RCC 7860 (cell line): ENCODE measurements at regions not wholly inside any gene's neighbourhood (a gene's known extent, or its start where the extent isn't known, plus 50 kb on each side); places are given as distances from the start of the nearest gene placed in this dataset.

Source experiments
- DNase-seq: peaks from one replicate; pipeline ENCODE4 v3.0.0-alpha.2; 2015; ENCODE audit warnings: low spot score
- FAIRE-seq: peaks from 2 replicates; lab custom pipeline; 2012; peaks lifted over from hg19 to GRCh38; lab: Jason Lieb, UNC

DNA sequence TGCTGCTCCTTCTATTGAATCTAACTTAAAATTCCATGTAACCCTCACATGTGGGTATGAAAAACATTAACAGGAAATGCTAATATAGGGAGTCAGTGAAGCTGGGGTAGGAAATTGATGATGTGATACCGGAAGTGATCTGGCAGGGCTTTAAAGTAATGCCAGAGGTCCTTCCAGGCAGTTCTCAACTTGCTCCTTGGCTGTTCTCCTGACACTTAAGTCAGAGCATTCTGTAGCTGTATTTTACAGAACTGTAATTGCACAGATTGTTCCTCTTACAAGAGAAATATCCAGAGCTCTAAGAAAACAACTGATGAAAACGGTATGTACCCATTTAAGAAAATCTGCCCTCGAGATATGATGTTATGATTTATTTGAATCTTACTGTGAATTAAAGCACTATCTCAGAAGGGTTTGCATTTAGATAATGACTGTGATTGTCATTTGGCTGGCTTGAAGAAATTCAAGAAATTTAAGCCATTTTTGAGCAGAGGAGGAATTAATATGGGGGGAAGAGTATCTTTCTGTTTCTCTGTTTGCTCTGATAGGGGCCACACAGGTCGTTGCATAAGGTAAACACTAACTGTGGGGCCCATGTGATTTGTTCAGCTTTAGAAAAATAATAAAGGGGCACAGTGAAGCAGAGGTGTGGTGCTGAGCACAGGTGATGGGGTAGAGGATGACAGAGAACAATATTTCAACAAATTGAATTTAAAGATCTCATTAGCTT lies 88.4 kb downstream of the BBS10 start:
- FAIRE-seq = peak; percentile 26

DNA sequence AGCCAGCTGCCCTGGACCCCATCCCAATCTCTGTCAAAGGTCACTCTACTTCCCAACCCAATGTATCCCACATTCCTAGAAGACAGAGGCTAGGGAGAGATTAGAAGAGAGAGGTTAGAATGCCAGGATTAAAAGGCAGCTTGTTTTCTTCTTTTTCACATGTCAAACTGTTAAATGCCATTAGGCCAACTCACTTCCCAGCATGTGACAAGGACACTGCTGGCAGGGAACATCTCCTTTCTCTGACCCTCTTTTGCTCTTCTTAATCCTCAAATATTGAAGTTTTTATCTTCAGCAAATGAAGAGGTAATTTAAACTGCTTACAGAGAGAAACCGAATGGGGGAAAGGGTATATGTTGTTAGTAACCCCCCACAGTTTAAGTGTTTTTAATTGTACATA lies 89.1 kb downstream of the BBS10 start:
- DNase-seq = no peak
- FAIRE-seq = no peak

More for the DNA sequence above, 88.4 kb downstream of the BBS10 start:
- DNase-seq = peak; percentile 29

DNA sequence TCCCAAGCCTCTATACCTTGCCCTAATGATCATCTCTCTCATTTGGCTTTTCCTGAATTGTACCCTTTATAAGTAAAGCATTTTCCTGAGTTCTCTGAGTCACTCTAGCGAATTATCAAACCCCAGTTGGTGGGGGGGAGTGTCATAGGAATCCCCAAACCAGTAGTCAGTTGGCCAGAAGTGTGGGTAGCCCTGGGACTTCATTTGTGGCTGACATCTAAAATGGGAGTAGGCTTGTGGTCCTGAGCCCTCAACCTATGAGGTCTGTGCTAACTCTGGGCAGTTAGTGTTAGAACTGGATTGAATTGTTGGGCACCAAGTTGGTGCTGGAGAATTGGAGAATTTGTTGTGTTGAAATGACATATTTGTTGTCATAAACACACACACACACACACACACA lies 91.3 kb downstream of the BBS10 start:
- FAIRE-seq (no peak), DNase-seq (no peak)

DNA sequence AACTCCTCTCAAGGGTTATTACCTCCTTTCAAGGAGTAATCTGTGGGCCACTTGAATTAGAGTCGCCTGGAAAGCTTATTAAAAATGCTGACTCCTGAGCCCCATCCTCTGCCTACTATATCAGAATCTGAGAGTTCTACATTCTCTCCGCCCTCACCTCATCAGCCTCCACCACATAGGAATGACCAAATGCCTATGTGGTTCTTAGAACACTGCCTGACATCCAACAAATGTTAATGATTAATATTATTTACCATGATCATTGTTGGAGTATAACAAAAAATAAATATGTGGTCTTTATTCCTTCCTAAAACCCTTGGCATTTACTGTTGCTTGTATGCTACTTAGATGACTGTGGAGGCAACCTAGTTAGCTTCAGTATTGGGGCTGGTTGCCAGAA lies 91.9 kb downstream of the BBS10 start:
- DNase-seq = no peak
- FAIRE-seq = no peak

DNA sequence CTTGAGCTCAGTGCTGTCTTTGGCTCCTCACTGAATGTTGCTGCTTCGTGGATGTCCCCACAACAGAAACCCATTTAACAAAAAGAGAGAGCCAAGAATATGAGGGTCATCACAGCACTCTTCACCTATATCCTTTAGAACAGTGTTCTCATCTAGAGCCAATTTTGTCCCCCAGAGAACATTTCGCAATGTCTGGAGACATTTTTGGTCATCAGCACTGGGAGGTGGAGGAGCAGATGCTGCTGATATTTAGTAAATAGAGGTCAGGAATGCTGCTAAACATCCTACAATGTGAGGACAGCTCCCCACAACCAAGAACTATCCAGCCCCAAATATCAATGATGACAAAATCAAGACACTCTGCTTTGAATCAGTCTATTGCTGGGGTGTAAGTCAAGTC lies 92.5 kb downstream of the BBS10 start:
- no peak for FAIRE-seq
- DNase-seq = no peak

DNA sequence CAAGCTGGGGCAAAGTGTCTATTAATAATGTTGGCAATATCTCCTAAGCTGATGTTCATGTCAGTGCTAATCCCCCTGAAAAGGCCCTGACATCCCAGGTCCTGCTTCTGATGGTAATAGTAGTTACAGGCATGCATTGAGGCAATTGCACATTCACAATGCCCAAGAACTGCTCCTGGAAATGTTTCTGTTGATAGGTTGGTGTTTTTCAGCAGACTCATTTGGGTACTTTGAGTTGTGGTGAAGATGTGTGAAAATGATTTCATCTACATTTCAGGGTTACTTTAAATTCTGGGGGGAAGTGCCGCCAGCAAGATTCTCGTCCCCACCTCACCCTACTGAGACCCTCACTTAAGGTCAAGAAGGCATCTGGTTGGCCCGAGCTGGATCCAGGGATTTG lies 92.9 kb downstream of the BBS10 start:
- FAIRE-seq = no peak
- no peak for DNase-seq

DNA sequence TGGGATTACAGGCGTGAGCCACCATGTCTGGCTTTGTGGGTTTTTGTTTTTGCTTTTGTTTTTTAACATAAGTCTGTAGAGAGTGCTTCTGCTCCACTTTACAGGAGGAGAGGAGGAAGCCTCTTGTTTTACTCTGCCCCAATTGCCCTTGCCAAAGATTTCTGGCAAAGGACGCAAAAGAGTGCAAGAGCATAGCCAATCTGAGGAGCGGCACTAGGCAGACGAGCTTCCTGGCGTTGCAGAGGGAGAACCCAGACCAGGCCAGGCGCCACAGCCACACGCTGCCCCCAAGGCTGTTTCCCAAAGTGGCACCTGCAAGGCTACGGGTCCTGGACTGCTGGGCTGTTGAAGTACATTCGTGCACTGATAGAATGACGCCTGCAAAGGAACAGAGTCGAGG lies 96.2 kb downstream of the BBS10 start:
- no peak for FAIRE-seq
- DNase-seq = no peak

DNA sequence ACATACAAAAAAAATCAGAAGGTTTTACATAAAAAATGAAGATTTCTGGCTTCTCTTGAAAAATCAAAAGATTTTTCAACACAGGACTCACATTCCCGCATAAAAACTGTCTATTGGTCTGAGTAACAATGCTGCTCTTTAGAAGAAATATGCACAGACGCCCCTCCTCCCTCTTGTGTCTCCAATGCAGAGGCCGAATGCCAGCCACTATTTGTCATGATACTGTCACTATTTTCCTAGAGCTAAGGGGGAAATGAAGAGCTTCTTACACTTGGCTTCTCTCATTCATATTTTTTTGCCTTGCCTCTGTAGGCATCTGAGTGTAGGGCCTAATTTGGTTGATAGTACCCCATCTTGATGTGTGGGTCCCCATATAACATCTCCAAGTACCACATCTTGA lies 98.0 kb downstream of the BBS10 start:
- FAIRE-seq (no peak), DNase-seq (peak; percentile 59)

DNA sequence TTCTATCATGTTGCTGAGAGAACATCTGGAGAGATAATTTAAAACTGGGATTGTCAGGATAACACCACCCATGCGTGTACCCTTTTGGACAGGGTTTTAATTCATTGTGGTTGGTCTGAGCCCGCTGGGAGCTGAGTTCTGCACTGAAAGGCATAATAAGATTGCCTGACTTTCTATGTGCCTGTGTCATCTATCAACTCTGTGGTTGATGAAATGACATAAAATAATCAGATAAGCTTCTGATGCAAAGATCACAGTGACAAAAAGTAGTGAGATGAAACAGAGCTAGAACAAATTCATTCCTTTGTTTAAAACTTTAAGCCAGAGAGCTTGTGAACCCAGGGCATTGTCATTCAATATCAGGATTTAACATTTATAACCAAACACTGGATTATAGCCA lies 98.7 kb downstream of the BBS10 start:
- FAIRE-seq = no peak
- DNase-seq = no peak

DNA sequence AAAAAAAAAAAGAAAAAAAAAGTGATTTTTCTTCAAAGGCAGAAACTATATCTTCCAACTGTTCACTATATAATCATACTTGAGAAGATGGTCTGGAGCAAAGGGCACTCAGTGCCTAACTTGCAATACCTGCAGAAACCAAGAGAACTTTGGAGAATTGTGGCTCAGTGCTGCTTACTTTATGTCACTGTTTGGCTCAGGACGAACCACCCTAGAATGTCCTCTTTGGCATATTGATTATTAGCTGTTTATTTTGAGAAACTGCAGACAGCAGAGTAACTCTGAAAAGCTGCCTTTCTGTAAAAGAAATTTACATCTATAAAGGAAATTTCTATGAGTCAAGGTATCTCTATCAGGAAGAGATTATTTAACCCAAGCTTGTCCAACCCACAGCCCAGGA lies 100.2 kb downstream of the BBS10 start:
- no peak for FAIRE-seq
- no peak for DNase-seq

DNA sequence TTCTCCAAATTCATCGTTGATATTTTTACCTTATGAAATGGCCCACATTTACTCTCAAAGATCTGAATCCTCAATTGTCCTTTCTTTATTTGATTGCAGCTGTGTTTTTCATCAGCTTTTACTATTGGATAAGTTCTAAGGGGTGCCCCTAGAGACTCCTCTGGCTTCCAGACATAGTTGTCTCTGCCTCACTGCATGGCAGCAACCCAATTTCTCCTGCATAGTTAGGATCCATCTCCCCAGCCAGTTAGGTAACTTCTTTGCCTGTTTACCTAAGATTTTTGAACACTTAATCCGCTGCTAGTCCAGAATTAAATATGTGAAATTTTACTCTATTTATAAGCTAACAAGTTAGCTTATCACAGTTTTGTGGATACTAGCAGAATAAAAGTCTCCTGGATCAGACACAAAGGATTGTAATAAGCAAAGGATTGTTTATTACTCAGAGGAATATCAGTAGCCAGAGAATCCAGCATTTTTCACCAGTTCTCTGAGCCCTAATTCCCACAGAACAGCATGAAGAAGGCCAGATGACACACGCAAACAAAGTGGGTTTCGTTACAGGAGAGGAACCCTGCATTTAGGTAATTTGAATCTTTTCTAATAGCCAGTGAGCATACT lies 101.1 kb downstream of the BBS10 start:
- DNase-seq = no peak
- no peak for FAIRE-seq

DNA sequence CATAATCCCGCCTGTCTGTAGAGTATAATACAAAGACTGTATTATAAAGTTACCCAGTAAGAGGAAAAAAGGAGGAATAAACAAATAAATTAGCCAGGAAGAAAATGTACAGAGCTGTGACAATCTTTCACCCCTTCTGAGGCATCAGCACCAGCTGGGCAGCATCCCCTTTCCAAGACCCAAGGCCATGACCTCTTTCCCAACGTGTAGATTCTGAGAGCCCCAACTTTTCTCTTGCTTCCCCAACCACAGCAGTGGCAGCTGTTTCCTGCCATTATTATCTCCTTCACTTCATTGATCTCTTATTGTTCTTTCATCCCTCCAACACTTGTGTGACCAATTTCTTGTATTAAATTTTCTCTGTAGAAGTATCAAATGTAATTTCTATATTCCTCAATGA lies 101.6 kb downstream of the BBS10 start:
- DNase-seq (no peak), FAIRE-seq (no peak)

DNA sequence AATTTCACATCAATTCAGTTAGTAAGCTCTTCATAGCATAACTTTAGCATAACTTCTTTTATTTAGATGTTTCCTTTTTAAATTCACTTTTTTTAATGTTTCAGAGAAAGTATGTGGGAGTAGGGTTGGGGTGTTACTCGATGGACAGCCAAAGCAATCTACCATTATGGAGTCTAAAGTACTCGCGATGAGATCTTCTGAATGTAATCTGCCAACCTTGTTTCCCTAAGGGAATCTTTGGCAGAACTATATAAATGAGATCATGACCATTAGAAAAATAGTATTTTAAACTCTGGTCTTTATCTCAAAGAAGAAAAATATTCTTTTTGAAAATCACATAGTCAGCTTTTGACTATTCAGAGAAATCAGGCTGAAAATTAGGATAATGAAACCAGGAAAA lies 103.9 kb downstream of the BBS10 start:
- DNase-seq = no peak
- no peak for FAIRE-seq

DNA sequence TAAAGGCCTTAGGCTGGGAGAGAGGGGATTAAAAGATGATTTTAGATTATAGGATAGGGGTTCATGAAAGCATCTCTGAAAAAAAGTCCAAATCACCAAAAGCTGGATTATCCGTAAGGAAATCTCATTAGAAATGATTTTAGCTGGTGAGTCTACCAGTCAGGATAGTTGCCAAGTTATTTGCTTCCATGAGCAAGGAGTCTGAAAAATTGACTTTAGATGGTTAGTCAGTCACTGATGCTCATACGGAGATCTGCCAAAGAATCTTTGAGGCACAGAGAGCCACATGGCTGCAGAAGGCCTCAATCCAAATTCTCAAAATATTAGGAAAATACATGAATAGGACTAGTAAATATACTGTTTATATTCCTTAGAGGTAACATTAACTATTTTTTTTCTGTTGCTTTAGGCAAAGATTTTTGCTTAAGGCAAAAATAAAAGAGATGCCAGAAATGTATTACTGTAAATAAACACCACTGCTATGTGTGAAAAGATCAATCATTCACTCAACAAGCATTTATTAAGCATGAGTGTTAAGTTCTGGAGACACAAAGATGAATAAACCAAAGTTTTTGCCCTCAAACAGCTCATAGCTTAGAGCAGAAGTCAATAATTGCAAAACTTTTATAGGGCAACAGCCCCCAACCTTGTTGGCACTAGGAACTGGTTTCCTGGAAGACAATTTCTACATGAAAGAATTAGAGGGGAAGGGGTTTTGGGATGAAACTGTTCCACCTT lies 105.2 kb downstream of the BBS10 start:
- DNase-seq (no peak), FAIRE-seq (no peak)

DNA sequence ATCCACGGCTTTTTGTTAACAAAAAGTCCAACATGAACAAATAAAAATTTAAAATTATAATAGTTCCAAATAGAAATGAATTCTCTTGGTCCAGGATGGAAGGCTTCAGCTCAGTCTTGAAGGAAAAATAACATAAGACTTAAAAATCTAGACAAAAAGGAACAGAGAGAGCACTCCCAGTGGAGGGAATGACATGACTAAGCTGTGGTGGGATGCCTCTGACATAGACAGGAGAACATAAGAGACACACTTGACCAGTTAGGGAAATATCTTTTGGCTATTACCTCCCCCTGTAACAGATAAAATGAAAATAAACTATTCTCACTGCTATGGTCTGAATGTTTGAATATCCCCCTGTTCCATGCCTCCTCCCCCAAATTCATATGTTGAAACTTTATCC lies 106.8 kb downstream of the BBS10 start:
- DNase-seq (peak; percentile 14), FAIRE-seq (no peak)

DNA sequence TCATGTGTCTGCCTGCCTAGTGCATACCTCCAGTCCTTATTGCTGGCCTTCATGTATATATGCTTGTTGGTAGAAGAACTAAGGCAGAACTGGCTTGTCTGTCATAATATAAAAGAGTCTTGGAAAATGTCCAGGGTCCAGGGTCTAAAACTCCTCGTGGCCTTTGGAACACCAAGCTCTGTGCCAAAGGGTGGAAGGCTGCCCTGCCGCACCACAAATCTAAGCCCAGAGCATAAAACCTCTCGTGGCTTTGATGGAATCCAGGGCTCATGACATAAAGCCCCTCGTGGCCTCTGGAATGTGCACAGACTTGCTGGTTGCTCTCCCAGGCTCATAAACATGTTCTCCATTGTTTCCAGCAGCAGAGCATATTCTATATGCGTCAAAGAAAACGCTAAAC lies 107.9 kb downstream of the BBS10 start:
- DNase-seq (no peak), FAIRE-seq (no peak)

DNA sequence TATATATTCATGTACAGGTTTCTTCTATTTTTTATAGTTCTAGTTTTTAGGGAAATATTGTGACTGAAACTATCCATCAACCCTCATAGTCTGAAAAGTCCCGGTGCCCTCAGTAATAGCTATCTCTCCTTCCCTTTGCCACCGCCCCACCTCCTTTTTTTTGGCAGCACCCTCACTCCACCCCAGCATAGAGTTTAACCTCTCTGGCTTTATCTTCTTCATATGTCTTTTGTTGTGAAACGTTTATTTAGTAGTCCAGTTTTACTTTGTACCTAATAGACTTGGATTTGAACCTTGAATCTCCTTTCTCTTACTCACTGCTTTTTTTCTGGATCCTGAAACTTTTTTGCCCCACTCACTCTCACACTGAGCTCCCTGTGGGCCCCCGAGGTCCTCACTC lies 109.5 kb downstream of the BBS10 start:
- FAIRE-seq (no peak), DNase-seq (no peak)

DNA sequence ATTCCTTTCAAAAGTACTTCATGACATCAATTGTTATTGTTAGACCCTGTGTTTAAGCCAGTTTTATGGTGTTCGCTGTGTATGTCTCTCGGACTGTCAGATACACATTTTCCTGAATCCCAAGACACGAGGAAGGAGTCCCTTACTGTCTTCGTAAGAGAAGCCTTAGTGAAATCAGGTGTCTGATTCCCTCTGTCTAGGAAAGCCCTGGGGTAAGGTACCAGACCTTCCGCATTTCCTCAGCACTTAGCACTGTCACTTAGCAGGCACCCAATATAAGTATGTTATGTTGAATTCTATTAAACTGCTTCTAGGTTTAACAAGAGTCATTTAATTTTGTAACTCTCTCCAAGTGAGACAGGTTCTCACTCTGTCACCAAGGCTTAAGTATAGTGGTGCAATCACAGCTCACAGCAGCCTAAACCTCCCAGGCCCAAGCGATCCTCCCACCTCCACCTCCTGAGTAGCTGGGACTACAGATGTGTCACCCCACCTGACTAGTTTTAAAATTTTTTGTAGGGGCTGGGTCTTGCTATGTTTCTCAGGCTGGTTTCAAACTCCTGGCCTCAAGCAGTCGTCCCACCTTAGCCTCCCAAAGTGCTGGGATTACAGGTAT lies 111.0 kb downstream of the BBS10 start:
- DNase-seq (no peak), FAIRE-seq (no peak)

DNA sequence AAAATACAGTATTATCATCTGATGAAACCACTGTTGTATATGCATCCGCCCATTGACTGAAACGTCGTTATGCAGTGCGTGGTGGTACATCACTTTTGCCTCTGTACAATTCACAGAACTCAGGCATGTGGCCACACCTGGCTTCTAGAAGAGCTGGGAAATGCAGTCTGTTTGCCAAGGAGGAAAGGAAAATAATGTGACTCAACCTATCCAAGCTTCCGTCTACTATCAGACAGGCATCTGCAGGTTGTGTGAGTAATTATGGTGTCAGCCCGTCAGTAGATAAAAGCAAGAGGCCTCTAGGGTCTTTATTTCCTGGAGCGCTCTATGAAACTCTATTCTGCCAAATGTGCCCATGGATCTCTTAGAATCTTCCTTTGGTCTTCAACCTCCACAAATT lies 111.6 kb downstream of the BBS10 start:
- peak; percentile 90 for DNase-seq
- peak; percentile 84 for FAIRE-seq

DNA sequence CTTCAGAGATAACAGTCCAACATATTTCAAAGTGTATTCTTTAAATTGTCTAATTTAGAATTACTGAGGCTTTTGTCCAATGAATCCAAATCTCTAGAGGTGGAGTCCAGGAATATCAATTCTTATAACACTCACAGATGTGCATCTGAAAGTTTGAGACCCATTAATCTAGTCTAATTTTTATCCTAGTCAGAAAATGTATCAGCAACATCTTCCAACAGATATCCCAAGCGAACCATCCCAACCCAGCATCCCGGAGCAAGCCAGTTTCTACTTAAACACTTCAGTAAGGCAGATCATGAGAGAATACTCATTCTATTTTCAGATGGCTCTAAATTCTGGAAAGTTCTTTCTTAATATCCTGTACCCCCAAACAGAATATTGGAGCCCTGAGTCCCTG lies 113.5 kb downstream of the BBS10 start:
- no peak for DNase-seq
- no peak for FAIRE-seq

DNA sequence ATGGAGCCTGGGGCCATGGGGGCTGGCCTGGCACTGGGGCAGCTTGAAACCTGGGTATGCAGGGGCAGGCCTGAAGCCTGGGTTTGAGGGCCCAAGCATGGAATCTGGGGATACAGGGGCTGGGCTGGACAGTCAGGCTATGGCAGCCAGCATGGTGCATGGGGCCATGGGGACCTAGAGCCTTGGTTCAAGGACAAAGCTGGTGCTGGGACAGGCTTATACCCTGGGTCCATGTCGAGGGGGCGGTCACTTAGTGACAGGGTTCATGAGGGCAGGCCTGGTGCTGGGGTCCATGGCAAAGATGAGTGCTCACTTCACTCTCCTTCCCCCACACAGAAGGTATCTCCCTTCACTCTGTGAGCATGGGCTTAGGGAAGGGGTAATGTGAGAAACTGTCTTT lies 116.2 kb downstream of the BBS10 start:
- no peak for FAIRE-seq
- DNase-seq = no peak

DNA sequence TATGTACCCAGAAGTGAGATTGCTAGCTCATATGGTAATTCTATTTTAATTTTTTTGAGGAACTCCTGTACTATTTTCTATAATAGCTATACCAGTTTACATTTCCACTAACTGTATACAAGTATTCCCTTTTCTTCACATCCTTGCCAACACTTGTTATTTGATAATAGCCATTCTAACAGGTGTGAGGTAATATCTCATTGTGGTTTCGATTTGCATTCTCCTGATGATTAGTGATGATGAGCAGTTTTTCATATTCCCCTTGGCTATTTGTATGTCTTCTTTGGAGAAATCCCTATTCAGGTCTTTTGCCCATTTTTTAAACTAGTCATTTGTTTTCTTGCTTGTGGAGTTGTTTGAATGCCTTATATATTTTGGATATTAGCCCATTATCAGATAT lies 121.3 kb downstream of the BBS10 start:
- FAIRE-seq = no peak

More for the DNA sequence above, 121.3 kb downstream of the BBS10 start:
- no peak for DNase-seq
